DND-41 (cell line): ENCODE measurements at regions not wholly inside any gene's neighbourhood (a gene's known extent, or its start where the extent isn't known, plus 50 kb on each side); places are given as distances from the start of the nearest gene placed in this dataset.

Experiments used
- EZH2 ChIP-seq: IDR thresholded peaks from 3 replicates; pipeline ENCODE4 v1.6.1; 2012; ENCODE audit warnings: borderline replicate concordance, low read depth, mild to moderate bottlenecking, moderate library complexity, low read length, inconsistent platforms; ENCODE audit not compliant: severe bottlenecking
- TF ChIP-seq, protein P1 (sequence below): IDR thresholded peaks from 2 replicates; pipeline ENCODE4 v1.5.1; 2012; ENCODE audit warnings: borderline replicate concordance, low read length, moderate library complexity, mild to moderate bottlenecking; ENCODE audit not compliant: poor library complexity, severe bottlenecking; ENCODE audit errors: extremely low read depth

- TF ChIP-seq, protein P1, sequence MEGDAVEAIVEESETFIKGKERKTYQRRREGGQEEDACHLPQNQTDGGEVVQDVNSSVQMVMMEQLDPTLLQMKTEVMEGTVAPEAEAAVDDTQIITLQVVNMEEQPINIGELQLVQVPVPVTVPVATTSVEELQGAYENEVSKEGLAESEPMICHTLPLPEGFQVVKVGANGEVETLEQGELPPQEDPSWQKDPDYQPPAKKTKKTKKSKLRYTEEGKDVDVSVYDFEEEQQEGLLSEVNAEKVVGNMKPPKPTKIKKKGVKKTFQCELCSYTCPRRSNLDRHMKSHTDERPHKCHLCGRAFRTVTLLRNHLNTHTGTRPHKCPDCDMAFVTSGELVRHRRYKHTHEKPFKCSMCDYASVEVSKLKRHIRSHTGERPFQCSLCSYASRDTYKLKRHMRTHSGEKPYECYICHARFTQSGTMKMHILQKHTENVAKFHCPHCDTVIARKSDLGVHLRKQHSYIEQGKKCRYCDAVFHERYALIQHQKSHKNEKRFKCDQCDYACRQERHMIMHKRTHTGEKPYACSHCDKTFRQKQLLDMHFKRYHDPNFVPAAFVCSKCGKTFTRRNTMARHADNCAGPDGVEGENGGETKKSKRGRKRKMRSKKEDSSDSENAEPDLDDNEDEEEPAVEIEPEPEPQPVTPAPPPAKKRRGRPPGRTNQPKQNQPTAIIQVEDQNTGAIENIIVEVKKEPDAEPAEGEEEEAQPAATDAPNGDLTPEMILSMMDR: no peak
- no peak for TF ChIP-seq EZH2
Observed at GRCh38 chr15:85976102-85976501, 103.6 kb upstream of the AGBL1 start.
